ENCODE measurements at regions not wholly inside any gene's neighbourhood (a gene's known extent, or its start where the extent isn't known, plus 50 kb on each side); places are given as distances from the start of the nearest gene placed in this dataset.

GRCh38 chr19:31174948-31175347 lies 174.3 kb downstream of the TSHZ3 start:
- TF ChIP-seq CTCF (IDR thresholded peaks at IDR 0.05) (no peak), POLR2A (IDR thresholded peaks at IDR 0.05) (no peak)
